Activated B cell treated with CpG ODN at 0.5 μM for 24 hours (primary cell): ENCODE measurements at regions not wholly inside any gene's neighbourhood (a gene's known extent, or its start where the extent isn't known, plus 50 kb on each side); places are given as distances from the start of the nearest gene placed in this dataset.

Experiments
- ATAC-seq: fragments of 200-7000 bp; cut with Tn5 transposase; one replicate; pipeline ENCODE4 v1.10.0; 2021; ENCODE audit warnings: low read depth, mild to moderate bottlenecking, moderate library complexity
- CTCF ChIA-PET: fragments of 350-600 bp; sonication (Branson Sonifier 250); formaldehyde crosslinking; loops from one replicate; lab custom pipeline; 2021; ENCODE audit warnings: antibody characterized with exemption; lab: Charles Lee
- POLR2A ChIA-PET: fragments of 350-600 bp; sonication (Branson Sonifier 250); formaldehyde crosslinking; loops from one replicate; lab custom pipeline; 2021; ENCODE audit warnings: antibody characterized with exemption; lab: Charles Lee
- DNase-seq: peaks from one replicate; pipeline ENCODE4 v3.0.0; 2022
- H3K27ac Mint-ChIP-seq: one replicate; pipeline ENCODE4 v1.8.0; 2020; ENCODE audit warnings: mixed read lengths
- H3K27me3 Mint-ChIP-seq: one replicate; pipeline ENCODE4 v1.8.0; 2021; ENCODE audit warnings: mixed read lengths
- H3K36me3 Mint-ChIP-seq: one replicate; pipeline ENCODE4 v1.8.0; 2021; ENCODE audit warnings: low read depth, mixed read lengths
- H3K4me1 Mint-ChIP-seq: one replicate; pipeline ENCODE4 v1.8.0; 2021; ENCODE audit warnings: mixed read lengths
- H3K4me3 Mint-ChIP-seq: one replicate; pipeline ENCODE4 v1.8.0; 2020; ENCODE audit warnings: mild to moderate bottlenecking, mixed read lengths
- H3K9me3 Mint-ChIP-seq: one replicate; pipeline ENCODE4 v1.8.0; 2020; ENCODE audit warnings: mixed read lengths
- intact Hi-C: fragments of 100-400 bp; cut with micrococcal nuclease; formaldehyde crosslinking; loops from one replicate; pipeline ENCODE4 v1.15.1; 2024
- TF ChIP-seq, protein P1 (sequence below): fragments of 200-600 bp; IDR thresholded peaks from one replicate; pipeline ENCODE4 v1.8.0; 2022; ENCODE audit warnings: antibody characterized with exemption, mild to moderate bottlenecking

GRCh38 chr10:58898854-58899573 lies 277.4 kb upstream of the PHYHIPL start:
- POLR2A ChIA-PET = no interaction called here
- intact Hi-C loops = no loop called here
- TF ChIP-seq, protein P1, sequence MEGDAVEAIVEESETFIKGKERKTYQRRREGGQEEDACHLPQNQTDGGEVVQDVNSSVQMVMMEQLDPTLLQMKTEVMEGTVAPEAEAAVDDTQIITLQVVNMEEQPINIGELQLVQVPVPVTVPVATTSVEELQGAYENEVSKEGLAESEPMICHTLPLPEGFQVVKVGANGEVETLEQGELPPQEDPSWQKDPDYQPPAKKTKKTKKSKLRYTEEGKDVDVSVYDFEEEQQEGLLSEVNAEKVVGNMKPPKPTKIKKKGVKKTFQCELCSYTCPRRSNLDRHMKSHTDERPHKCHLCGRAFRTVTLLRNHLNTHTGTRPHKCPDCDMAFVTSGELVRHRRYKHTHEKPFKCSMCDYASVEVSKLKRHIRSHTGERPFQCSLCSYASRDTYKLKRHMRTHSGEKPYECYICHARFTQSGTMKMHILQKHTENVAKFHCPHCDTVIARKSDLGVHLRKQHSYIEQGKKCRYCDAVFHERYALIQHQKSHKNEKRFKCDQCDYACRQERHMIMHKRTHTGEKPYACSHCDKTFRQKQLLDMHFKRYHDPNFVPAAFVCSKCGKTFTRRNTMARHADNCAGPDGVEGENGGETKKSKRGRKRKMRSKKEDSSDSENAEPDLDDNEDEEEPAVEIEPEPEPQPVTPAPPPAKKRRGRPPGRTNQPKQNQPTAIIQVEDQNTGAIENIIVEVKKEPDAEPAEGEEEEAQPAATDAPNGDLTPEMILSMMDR = no peak
- Mint-ChIP-seq H3K9me3 (peaks cover 6% of the 10 kb centered on the region), H3K27ac (no peak overlapping the region), H3K4me3 (no peak overlapping the region), H3K36me3 (no peaks in the 10 kb centered on the region), H3K27me3 (no peaks in the 10 kb centered on the region), H3K4me1 (no peaks in the 10 kb centered on the region)
- DNase-seq (no peak), ATAC-seq (no peak)
- CTCF ChIA-PET = no interaction called here

DNA sequence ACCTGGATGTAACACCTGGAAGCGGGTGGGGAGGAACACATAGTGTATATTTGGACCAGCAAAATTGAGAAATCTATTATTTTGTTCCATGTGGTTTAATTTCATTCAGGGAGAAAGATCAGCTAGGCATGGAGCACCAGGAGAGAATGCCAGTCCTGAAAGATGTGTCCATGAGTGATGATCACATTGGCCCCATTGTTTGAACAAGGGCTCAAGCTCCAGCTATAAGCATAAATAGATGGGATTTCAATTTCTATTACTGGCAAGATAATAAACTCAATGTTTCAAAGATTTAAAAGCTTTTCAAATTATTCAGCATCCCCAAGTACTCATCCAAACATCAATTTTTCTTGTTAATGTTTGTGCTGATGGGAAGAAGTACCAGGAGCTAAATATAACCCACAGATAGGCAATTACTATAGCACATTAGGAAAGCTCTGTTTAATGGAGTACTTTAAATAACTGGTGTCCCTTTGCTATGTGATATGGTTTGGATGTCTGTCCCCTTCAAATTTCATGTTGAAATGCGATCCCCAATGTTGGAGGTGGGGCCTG lies 275.3 kb upstream of the PHYHIPL start:
- intact Hi-C loops = no loop called here
- DNase-seq = no peak
- Mint-ChIP-seq H3K4me1 (no peaks in the 10 kb centered on the region), H3K4me3 (no peak overlapping the region), H3K9me3 (peaks cover 6% of the 10 kb centered on the region), H3K27ac (no peak overlapping the region), H3K36me3 (no peaks in the 10 kb centered on the region), H3K27me3 (no peaks in the 10 kb centered on the region)
- POLR2A ChIA-PET = no interaction called here
- TF ChIP-seq, protein P1 = no peak
- CTCF ChIA-PET = no interaction called here
- no peak for ATAC-seq

DNA sequence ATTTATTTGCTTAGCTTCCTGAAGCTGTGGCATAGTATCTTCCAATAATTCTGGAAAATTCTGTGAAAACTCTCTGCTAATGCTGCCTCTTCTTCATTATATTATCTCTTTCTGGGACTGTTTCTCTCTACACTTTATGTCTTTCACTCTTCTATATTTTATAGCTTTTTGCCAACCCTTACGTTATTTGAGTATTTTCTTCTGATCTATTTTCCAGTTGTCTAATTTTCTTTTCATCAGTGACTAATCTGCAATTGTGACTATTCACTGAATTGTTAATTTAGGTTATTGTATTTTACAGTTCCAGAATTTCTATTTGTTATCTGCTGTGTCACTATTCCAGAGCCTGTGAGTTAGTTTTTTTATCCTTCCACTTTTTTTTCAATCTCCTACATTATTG lies 273.4 kb upstream of the PHYHIPL start:
- ChIA-PET POLR2A (no interaction called here), CTCF (no interaction called here)
- intact Hi-C loops = no loop called here
- H3K9me3 Mint-ChIP-seq = peaks cover 6% of the 10 kb centered on the region
- no peaks in the 10 kb centered on the region for H3K27me3 Mint-ChIP-seq
- no peaks in the 10 kb centered on the region for H3K36me3 Mint-ChIP-seq
- no peak overlapping the region for H3K27ac Mint-ChIP-seq
- DNase-seq (no peak), ATAC-seq (no peak)
- H3K4me1 Mint-ChIP-seq = no peaks in the 10 kb centered on the region
- H3K4me3 Mint-ChIP-seq = no peak overlapping the region
- TF ChIP-seq, protein P1 = no peak

DNA sequence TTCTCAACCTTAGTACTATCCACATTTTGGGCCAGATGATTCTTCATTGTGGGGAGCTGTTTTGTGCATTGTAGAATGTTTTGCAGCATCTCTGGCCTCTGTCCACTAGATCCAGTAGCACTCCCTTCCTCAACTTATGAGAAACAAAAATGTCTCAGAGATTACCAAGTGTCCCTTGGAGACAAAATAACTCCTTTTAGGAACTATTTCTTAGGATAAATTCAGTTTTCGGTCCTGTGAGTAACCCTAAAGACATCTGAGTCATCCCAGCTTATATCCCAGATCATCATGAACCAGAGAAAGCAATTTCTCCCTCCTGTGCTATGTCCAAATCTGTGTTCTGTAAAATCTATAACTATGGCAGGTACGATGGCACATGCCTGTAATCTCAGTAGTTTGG lies 266.6 kb upstream of the PHYHIPL start:
- Mint-ChIP-seq H3K36me3 (no peaks in the 10 kb centered on the region), H3K27ac (no peak overlapping the region), H3K4me3 (no peak overlapping the region), H3K4me1 (no peaks in the 10 kb centered on the region), H3K9me3 (no peaks in the 10 kb centered on the region), H3K27me3 (no peaks in the 10 kb centered on the region)
- no peak for DNase-seq
- intact Hi-C loops = no loop called here
- TF ChIP-seq, protein P1 = no peak
- ATAC-seq = no peak
- ChIA-PET CTCF (no interaction called here), POLR2A (no interaction called here)

DNA sequence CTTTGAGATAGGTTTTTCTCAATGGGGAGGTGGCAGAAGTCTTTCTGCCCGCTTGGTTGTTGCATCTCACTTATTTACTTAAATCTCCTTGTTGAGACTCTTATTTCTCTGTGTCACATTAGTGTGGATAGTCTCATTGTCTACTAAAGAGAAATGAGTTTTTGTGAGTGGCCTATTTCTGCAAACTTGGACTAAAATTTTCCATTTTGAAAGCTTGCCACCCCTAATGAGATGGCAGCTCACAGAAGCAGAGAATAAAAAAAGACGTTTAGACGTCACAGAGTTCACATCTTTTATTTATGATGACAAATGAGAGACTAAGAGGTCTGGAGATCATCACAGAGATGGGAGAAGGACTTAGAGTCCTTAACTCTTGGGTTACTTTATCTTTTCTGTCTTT lies 262.7 kb upstream of the PHYHIPL start:
- POLR2A ChIA-PET = no interaction called here
- intact Hi-C loops = no loop called here

More for the DNA sequence above, 262.7 kb upstream of the PHYHIPL start:
- no peak for DNase-seq
- TF ChIP-seq, protein P1 = no peak
- no peak for ATAC-seq
- no peaks in the 10 kb centered on the region for H3K36me3 Mint-ChIP-seq
- H3K4me1 Mint-ChIP-seq = no peaks in the 10 kb centered on the region
- H3K9me3 Mint-ChIP-seq = no peaks in the 10 kb centered on the region
- CTCF ChIA-PET = no interaction called here
- no peaks in the 10 kb centered on the region for H3K27me3 Mint-ChIP-seq
- no peak overlapping the region for H3K4me3 Mint-ChIP-seq
- no peak overlapping the region for H3K27ac Mint-ChIP-seq
